Spleen (tissue), 11 donors: ENCODE measurements at regions not wholly inside any gene's neighbourhood (a gene's known extent, or its start where the extent isn't known, plus 50 kb on each side); places are given as distances from the start of the nearest gene placed in this dataset.

Experiments
- DNase-seq: peaks from one replicate; pipeline ENCODE4 v3.0.0-alpha.2; 2020
- H3K27ac ChIP-seq, 8 donors: fragments of 200-600 bp; sonication (generic) in 7 of 8; 1 replicate in 4 of 8; 2 replicates in 4 of 8; pipeline versions ENCODE4 v1.5.0 to v1.8.0; 2016 to 2021; ENCODE audit warnings: inconsistent platforms in 4 of 8, mild to moderate bottlenecking in 4 of 8, moderate library complexity in 1 of 8
- H3K27me3 ChIP-seq, 7 donors: fragments of 200-600 bp; sonication (generic) in 6 of 7; replicated peaks in 1 of 7; 1 replicate in 4 of 7; 2 replicates in 3 of 7; pipeline versions ENCODE4 v1.5.0 to v1.8.0; 2016 to 2021; ENCODE audit warnings: inconsistent platforms in 3 of 7, mild to moderate bottlenecking in 1 of 7
- H3K36me3 ChIP-seq, 6 donors: fragments of 200-600 bp; sonication (generic) in 5 of 6; 1 replicate in 4 of 6; 2 replicates in 2 of 6; pipeline versions ENCODE4 v1.5.0 to v1.8.0; 2016 to 2021; ENCODE audit warnings: inconsistent platforms in 2 of 6
- H3K4me1 ChIP-seq, 6 donors: fragments of 200-600 bp; sonication (generic) in 5 of 6; 1 replicate in 3 of 6; 2 replicates in 3 of 6; pipeline versions ENCODE4 v1.5.0 to v1.8.0; 2016 to 2021; ENCODE audit warnings: inconsistent platforms in 3 of 6
- H3K4me3 ChIP-seq, 8 donors: fragments of 200-600 bp; sonication (generic) in 7 of 8; 1 replicate in 4 of 8; 2 replicates in 4 of 8; pipeline versions ENCODE4 v1.5.0 to v1.8.0; 2016 to 2021; ENCODE audit warnings: inconsistent platforms in 4 of 8, mild to moderate bottlenecking in 4 of 8, moderate library complexity in 2 of 8
- H3K9me3 ChIP-seq, 8 donors: fragments of 200-600 bp; sonication (generic) in 7 of 8; 1 replicate in 4 of 8; 2 replicates in 4 of 8; pipeline versions ENCODE4 v1.5.0 to v1.8.0; 2016 to 2021; ENCODE audit warnings: inconsistent platforms in 4 of 8
- POLR2A ChIP-seq, 3 donors: fragments of 450-650 bp; IDR thresholded peaks; one replicate each; pipeline ENCODE4 v1.5.1; 2017; ENCODE audit warnings: antibody characterized with exemption in 3 of 3, mild to moderate bottlenecking in 1 of 3
- POLR2AphosphoS5 ChIP-seq, 3 donors: sonication (generic); formaldehyde crosslinking; IDR thresholded peaks; one replicate each; pipeline ENCODE4 v1.5.1; 2017; ENCODE audit warnings: antibody characterized with exemption in 3 of 3
- WGBS, 5 donors: extraction: QIAGEN DNeasy Blood & Tissue Kit in 3 of 5; methylation state at CpG; one replicate each; pipeline versions ENCODE4 v1.1.5 to v1.1.7; 2013 to 2018; 5-methylcytosine and 5-hydroxymethylcytosine counted together
- intact Hi-C: fragments of 100-400 bp; cut with DNase I; formaldehyde crosslinking; loops from one replicate; pipeline ENCODE4 v1.15.0; 2023; ENCODE audit warnings: low total_unique reads
- TF ChIP-seq, protein P1 (sequence below), 11 experiments: fragments of 200-600 bp in 7 of 11; fragments of 450-650 bp in 4 of 11; sonication (generic) in 4 of 11; IDR thresholded peaks in 8 of 11; conservative IDR thresholded peaks in 3 of 11; 1 replicate in 7 of 11; 2 replicates in 4 of 11; pipeline versions ENCODE4 v1.4.0 to v1.8.0; 2016 to 2021; ENCODE audit warnings: antibody characterized with exemption in 11 of 11, inconsistent platforms in 4 of 11, mild to moderate bottlenecking in 1 of 11
- donor health status: healthy with polysubstance abuse.
- donor health status: DM: no; HTN: no; CAD: no; lungs with moderate emphysema.
- donor health status: DM: no; HTN: no; CAD: no.
- donor health status: Bipolar disorder and iron deficiency.
- donor health status: healthy.
- donor health status: DM: no; HTN: no; CAD: no.
- donor health status: DM: yes; HTN: yes; CAD: no.

DNA sequence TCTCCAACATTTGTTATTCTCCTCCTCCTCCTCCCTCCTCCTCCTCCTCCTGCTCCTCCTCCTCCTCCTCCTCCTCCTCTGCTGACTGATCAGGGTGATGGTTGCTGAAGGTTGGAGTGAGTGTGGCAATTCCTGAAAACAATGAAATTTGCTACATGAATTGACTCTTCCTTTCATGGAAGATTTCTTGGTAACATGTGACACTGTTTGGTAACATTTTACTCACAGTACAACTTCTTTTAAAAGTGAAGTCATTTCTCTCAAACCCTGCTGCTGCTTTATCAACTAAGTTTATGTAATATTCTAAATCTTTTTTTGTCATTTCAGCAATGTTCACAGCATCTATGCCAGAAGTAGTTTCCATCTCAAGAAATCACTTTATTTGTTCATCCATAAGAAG lies 543.0 kb downstream of the MAFB start:
- DNase-seq: no peak
- H3K27me3 ChIP-seq: peaks cover 0 to 11% (median 0%) of the 10 kb centered on the region in 7 donors
- H3K36me3 ChIP-seq: no peaks in the 10 kb centered on the region
- no peaks in the 10 kb centered on the region for H3K4me1 ChIP-seq
- no peaks in the 10 kb centered on the region for H3K9me3 ChIP-seq
- intact Hi-C loops: no loop called here
- H3K27ac ChIP-seq: no peak overlapping the region
- TF ChIP-seq POLR2AphosphoS5 (IDR thresholded peaks at IDR 0.05) (no peak), POLR2A (IDR thresholded peaks at IDR 0.05) (no peak)
- TF ChIP-seq, protein P1, sequence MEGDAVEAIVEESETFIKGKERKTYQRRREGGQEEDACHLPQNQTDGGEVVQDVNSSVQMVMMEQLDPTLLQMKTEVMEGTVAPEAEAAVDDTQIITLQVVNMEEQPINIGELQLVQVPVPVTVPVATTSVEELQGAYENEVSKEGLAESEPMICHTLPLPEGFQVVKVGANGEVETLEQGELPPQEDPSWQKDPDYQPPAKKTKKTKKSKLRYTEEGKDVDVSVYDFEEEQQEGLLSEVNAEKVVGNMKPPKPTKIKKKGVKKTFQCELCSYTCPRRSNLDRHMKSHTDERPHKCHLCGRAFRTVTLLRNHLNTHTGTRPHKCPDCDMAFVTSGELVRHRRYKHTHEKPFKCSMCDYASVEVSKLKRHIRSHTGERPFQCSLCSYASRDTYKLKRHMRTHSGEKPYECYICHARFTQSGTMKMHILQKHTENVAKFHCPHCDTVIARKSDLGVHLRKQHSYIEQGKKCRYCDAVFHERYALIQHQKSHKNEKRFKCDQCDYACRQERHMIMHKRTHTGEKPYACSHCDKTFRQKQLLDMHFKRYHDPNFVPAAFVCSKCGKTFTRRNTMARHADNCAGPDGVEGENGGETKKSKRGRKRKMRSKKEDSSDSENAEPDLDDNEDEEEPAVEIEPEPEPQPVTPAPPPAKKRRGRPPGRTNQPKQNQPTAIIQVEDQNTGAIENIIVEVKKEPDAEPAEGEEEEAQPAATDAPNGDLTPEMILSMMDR (IDR thresholded peaks at IDR 0.05 in 8 of 11, conservative IDR thresholded peaks at IDR 0.05 in 3 of 11): no peak
- H3K4me3 ChIP-seq: no peak overlapping the region

DNA sequence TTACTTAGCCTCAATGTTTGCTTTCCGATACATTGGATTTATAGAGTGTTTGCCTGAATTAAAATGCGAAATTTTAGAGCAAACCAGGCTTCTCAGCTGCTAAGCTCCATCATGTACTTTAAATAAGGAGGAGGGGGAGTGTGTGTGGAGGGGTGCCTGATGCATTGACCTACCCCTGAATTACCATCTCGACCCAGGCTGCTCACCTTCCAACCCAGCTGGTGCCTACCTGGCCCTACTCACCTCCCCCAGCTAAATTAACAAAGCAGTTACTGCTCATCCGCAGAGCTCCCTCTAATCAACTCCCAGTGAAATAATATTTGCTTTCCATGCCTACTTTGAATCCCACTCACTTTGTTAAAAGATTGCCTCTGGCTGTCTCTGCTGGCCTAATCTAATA lies 544.5 kb downstream of the MAFB start:
- Histone ChIP-seq H3K9me3 (no peaks in the 10 kb centered on the region), H3K27me3 (peaks cover 0 to 11% (median 0%) of the 10 kb centered on the region in 7 donors), H3K4me3 (no peak overlapping the region), H3K27ac (no peak overlapping the region), H3K36me3 (no peaks in the 10 kb centered on the region), H3K4me1 (no peaks in the 10 kb centered on the region)
- 70 to 89% (median 84%) methylated on average over 4 of the region's 4 CpGs for WGBS, 5 donors
- DNase-seq: no peak
- TF ChIP-seq POLR2A (IDR thresholded peaks at IDR 0.05): no peak
- no peak for TF ChIP-seq POLR2AphosphoS5 (IDR thresholded peaks at IDR 0.05)
- TF ChIP-seq, protein P1 (IDR thresholded peaks at IDR 0.05 in 8 of 11, conservative IDR thresholded peaks at IDR 0.05 in 3 of 11): no peak
- intact Hi-C loops: no loop called here

DNA sequence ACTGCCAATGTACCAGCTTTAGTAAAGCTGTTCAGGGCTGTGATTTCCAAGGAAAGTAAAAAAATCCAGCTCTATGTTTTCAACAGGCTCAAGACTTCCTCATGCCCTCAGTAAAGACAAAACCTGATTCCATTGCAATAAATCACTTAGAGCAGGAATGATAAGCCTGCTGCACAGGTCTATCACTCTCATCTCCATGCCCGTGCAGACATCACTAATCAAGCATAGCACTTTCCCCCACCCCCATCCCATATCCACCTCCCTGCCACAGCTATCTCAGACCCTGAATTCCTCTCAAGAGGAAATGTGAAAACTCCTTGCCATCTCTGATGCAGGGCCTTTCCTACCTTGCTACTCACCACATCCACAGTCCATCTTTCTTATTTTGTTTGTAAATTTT lies 554.9 kb downstream of the MAFB start:
- Histone ChIP-seq H3K9me3 (peaks cover 0 to 14% (median 9%) of the 10 kb centered on the region in 8 donors), H3K36me3 (no peaks in the 10 kb centered on the region), H3K27me3 (peaks cover 0 to 6% (median 0%) of the 10 kb centered on the region in 7 donors), H3K4me1 (no peaks in the 10 kb centered on the region), H3K4me3 (no peak overlapping the region), H3K27ac (no peak overlapping the region)
- TF ChIP-seq, protein P1 (IDR thresholded peaks at IDR 0.05 in 8 of 11, conservative IDR thresholded peaks at IDR 0.05 in 3 of 11): no peak
- TF ChIP-seq POLR2A (IDR thresholded peaks at IDR 0.05) (no peak), POLR2AphosphoS5 (IDR thresholded peaks at IDR 0.05) (no peak)
- intact Hi-C loops: no loop called here
- DNase-seq: no peak
- 45 to 71% (median 48%) methylated on average over 1 of the region's 1 CpG for WGBS, 5 donors

DNA sequence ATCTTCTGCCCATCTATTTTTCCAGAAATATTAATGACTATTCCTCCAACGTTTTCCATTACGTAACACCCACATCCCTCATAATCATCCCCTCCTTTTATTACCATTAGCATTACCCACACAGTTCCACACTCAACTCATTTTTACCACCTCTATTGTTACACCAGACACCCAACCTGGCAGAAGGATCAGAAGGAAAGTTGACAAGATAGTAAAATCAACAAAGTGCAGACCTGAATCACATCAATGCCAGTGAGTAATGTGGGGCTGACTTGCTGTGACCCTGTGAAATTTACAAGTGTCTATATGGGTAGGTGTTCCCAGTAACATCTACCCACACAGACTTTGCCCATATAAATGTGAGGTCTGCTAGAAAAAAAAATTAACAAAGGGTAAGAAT lies 568.2 kb downstream of the MAFB start:
- WGBS, 5 donors: 61 to 82% (median 71%) methylated on average over 2 of the region's 2 CpGs
- H3K27ac ChIP-seq: no peak overlapping the region
- H3K27me3 ChIP-seq: no peaks in the 10 kb centered on the region
- intact Hi-C loops: no loop called here
- H3K4me1 ChIP-seq: no peaks in the 10 kb centered on the region
- H3K4me3 ChIP-seq: no peak overlapping the region
- TF ChIP-seq POLR2A (IDR thresholded peaks at IDR 0.05) (no peak), POLR2AphosphoS5 (IDR thresholded peaks at IDR 0.05) (no peak)
- TF ChIP-seq, protein P1 (IDR thresholded peaks at IDR 0.05 in 8 of 11, conservative IDR thresholded peaks at IDR 0.05 in 3 of 11): no peak
- H3K9me3 ChIP-seq: no peaks in the 10 kb centered on the region
- no peaks in the 10 kb centered on the region for H3K36me3 ChIP-seq
- no peak for DNase-seq
